IMR-90 (cell line): ENCODE measurements at regions not wholly inside any gene's neighbourhood (a gene's known extent, or its start where the extent isn't known, plus 50 kb on each side); places are given as distances from the start of the nearest gene placed in this dataset.

Source experiments
- ATAC-seq: fragments of 200-7000 bp; cut with Tn5 transposase; 2 replicates; pipeline ENCODE4 v1.9.1; 2020; ENCODE audit warnings: low read depth, mild to moderate bottlenecking, moderate library complexity
- BruUV-seq: library from RNA; stranded (reverse); fragments of 400-500 nt; replicated peaks from 2 replicates; lab custom pipeline; 2021; lab: Mats Ljungman, UMichigan
- CTCF ChIA-PET: fragments of 300-600 bp; formaldehyde crosslinking; extraction: SDS; loops from one replicate; lab custom pipeline; 2021; ENCODE audit warnings: antibody characterized with exemption; lab: Yijun Ruan, JAX
- POLR2A ChIA-PET: fragments of 300-600 bp; sonication (Branson Sonifier 250); formaldehyde crosslinking; loops from one replicate; lab custom pipeline; 2022; ENCODE audit warnings: antibody characterized with exemption; ENCODE audit not compliant: unreplicated experiment; lab: Charles Lee
- DNase-seq: peaks from one replicate; pipeline ENCODE4 v3.0.0; 2013
- H2AFZ ChIP-seq: replicated peaks from 2 replicates; pipeline ENCODE3; 2013; ENCODE audit warnings: low read length, mild to moderate bottlenecking; ENCODE audit not compliant: poor library complexity
- H2AK5ac ChIP-seq: 2 replicates; pipeline ENCODE4 v1.6.1; 2013; ENCODE audit warnings: low read depth, low read length, inconsistent platforms
- H2AK9ac ChIP-seq: replicated peaks from 2 replicates; pipeline ENCODE3; 2013; ENCODE audit warnings: mild to moderate bottlenecking, low read depth, low read length, moderate library complexity; ENCODE audit not compliant: poor library complexity
- H2BK120ac ChIP-seq: 2 replicates; pipeline ENCODE4 v1.6.1; 2013; ENCODE audit warnings: low read depth, low read length, inconsistent platforms
- H2BK15ac ChIP-seq: 3 replicates; pipeline ENCODE4 v1.6.1; 2013; ENCODE audit warnings: low read depth, low read length, inconsistent platforms
- H2BK20ac ChIP-seq: 2 replicates; pipeline ENCODE4 v1.6.1; 2013; ENCODE audit warnings: low read depth, mild to moderate bottlenecking, inconsistent platforms, low read length, moderate library complexity
- H2BK5ac ChIP-seq: 2 replicates; pipeline ENCODE4 v1.6.1; 2013; ENCODE audit warnings: mild to moderate bottlenecking, low read depth, low read length, inconsistent platforms; ENCODE audit not compliant: poor library complexity, severe bottlenecking
- H3K14ac ChIP-seq: replicated peaks from 2 replicates; pipeline ENCODE4 v1.6.1; 2013; ENCODE audit warnings: low read depth, low read length, inconsistent platforms
- H3K18ac ChIP-seq: 2 replicates; pipeline ENCODE4 v1.6.1; 2013; ENCODE audit warnings: low read depth, low read length, control low read depth
- H3K23ac ChIP-seq: 2 replicates; pipeline ENCODE4 v1.6.1; 2013; ENCODE audit warnings: low read depth, low read length, inconsistent platforms
- H3K27ac ChIP-seq: 2 replicates; pipeline ENCODE4 v1.5.1; 2013; ENCODE audit warnings: mild to moderate bottlenecking, control low read depth, low read length; ENCODE audit not compliant: insufficient read depth
- H3K27me3 ChIP-seq: 2 replicates; pipeline ENCODE4 v1.6.1; 2013; ENCODE audit warnings: low read length; ENCODE audit not compliant: control insufficient read depth, insufficient read depth
- H3K36me3 ChIP-seq: 2 replicates; pipeline ENCODE4 v1.6.1; 2013; ENCODE audit warnings: low read length, mixed read lengths; ENCODE audit not compliant: control insufficient read depth, insufficient read depth
- H3K4ac ChIP-seq: 2 replicates; pipeline ENCODE4 v1.6.1; 2013; ENCODE audit warnings: low read depth, low read length, inconsistent platforms
- H3K4me1 ChIP-seq: 2 replicates; pipeline ENCODE4 v1.6.1; 2013; ENCODE audit warnings: low read length, mixed read lengths; ENCODE audit not compliant: control insufficient read depth, insufficient read depth
- H3K4me2 ChIP-seq: 2 replicates; pipeline ENCODE4 v1.6.1; 2013; ENCODE audit warnings: low read depth, mild to moderate bottlenecking, control low read depth, low read length, moderate library complexity
- H3K4me3 ChIP-seq: 2 replicates; pipeline ENCODE4 v1.5.1; 2013; ENCODE audit warnings: low read depth, mild to moderate bottlenecking, control low read depth, low read length, moderate library complexity; ENCODE audit not compliant: insufficient read depth
- H3K56ac ChIP-seq: 2 replicates; pipeline ENCODE4 v1.6.1; 2013; ENCODE audit warnings: low read length, inconsistent platforms; ENCODE audit not compliant: insufficient read depth; ENCODE audit errors: extremely low read depth
- H3K79me1 ChIP-seq, 2 experiments: 2 replicates each; pipeline ENCODE4 v1.6.1; 2013; ENCODE audit warnings: low read length in 2 of 2, inconsistent platforms in 1 of 2, low read depth in 1 of 2
- H3K9ac ChIP-seq: 2 replicates; pipeline ENCODE4 v1.6.1; 2013; ENCODE audit warnings: low read depth, low read length, control low read depth
- H3K9me1 ChIP-seq: 2 replicates; pipeline ENCODE4 v1.6.1; 2013; ENCODE audit warnings: low read length, inconsistent platforms; ENCODE audit not compliant: insufficient read depth
- H3K9me3 ChIP-seq: 2 replicates; pipeline ENCODE4 v1.6.1; 2013; ENCODE audit warnings: low read length; ENCODE audit not compliant: control insufficient read depth, insufficient read depth
- H4K20me1 ChIP-seq: 2 replicates; pipeline ENCODE4 v1.6.1; 2013; ENCODE audit warnings: low read length, inconsistent platforms; ENCODE audit not compliant: insufficient read depth
- H4K5ac ChIP-seq: 2 replicates; pipeline ENCODE4 v1.6.1; 2013; ENCODE audit warnings: mild to moderate bottlenecking, low read depth, low read length, control low read depth
- H4K8ac ChIP-seq, 2 experiments: 2 replicates each; pipeline ENCODE4 v1.6.1; 2013; ENCODE audit warnings: low read depth in 2 of 2, low read length in 2 of 2, control low read depth in 1 of 2, inconsistent platforms in 1 of 2
- H4K91ac ChIP-seq: 2 replicates; pipeline ENCODE4 v1.6.1; 2013; ENCODE audit warnings: low read depth, low read length, inconsistent platforms; ENCODE audit not compliant: insufficient read depth
- BHLHE40 ChIP-seq: fragments of 150-350 bp; IDR thresholded peaks from 2 replicates; pipeline ENCODE4 v1.6.1; 2016; ENCODE audit warnings: mild to moderate bottlenecking, low read depth, low read length
- CEBPB ChIP-seq: IDR thresholded peaks from 2 replicates; pipeline ENCODE4 v1.6.1; 2012; ENCODE audit warnings: low read depth, low read length, improper control_type of control experiment
- CHD1 ChIP-seq: IDR thresholded peaks from 2 replicates; pipeline ENCODE4 v1.6.1; 2012; ENCODE audit warnings: low read depth, low read length, improper control_type of control experiment
- CTCF ChIP-seq: conservative IDR thresholded peaks from 2 replicates; pipeline ENCODE4 v1.5.1; 2012; ENCODE audit warnings: mild to moderate bottlenecking, low read depth, low read length, improper control_type of control experiment
- ELK1 ChIP-seq: fragments of 150-350 bp; IDR thresholded peaks from 2 replicates; pipeline ENCODE4 v1.6.1; 2016; ENCODE audit warnings: low read depth, mild to moderate bottlenecking, low read length, moderate library complexity, borderline replicate concordance
- FOS ChIP-seq: fragments of 150-350 bp; IDR thresholded peaks from 2 replicates; pipeline ENCODE4 v1.6.1; 2016; ENCODE audit warnings: low read depth, low read length
- MAZ ChIP-seq: IDR thresholded peaks from 2 replicates; pipeline ENCODE4 v1.6.1; 2012; ENCODE audit warnings: low read depth, mild to moderate bottlenecking, low read length, improper control_type of control experiment, moderate library complexity, borderline replicate concordance
- MXI1 ChIP-seq: IDR thresholded peaks from 2 replicates; pipeline ENCODE4 v1.6.1; 2012; ENCODE audit warnings: low read depth, mild to moderate bottlenecking, low read length, moderate library complexity, borderline replicate concordance
- NFE2L2 ChIP-seq: fragments of 150-350 bp; IDR thresholded peaks from 2 replicates; pipeline ENCODE4 v1.6.1; 2016; ENCODE audit warnings: low read depth, mild to moderate bottlenecking, low read length
- POLR2A ChIP-seq: IDR thresholded peaks from 2 replicates; pipeline ENCODE4 v1.6.1; 2012; ENCODE audit warnings: mild to moderate bottlenecking, low read depth, low read length
- RAD21 ChIP-seq: IDR thresholded peaks from 2 replicates; pipeline ENCODE4 v1.6.1; 2012; ENCODE audit warnings: low read length, improper control_type of control experiment
- RCOR1 ChIP-seq: IDR thresholded peaks from 2 replicates; pipeline ENCODE4 v1.6.1; 2012; ENCODE audit warnings: mild to moderate bottlenecking, low read length, improper control_type of control experiment; ENCODE audit not compliant: insufficient replicate concordance
- RFX5 ChIP-seq: IDR thresholded peaks from 2 replicates; pipeline ENCODE4 v1.8.0; 2012; ENCODE audit warnings: low read depth, mild to moderate bottlenecking, low read length, moderate library complexity
- SMC3 ChIP-seq: fragments of 150-350 bp; IDR thresholded peaks from 2 replicates; pipeline ENCODE4 v1.6.1; 2016; ENCODE audit warnings: low read depth, mild to moderate bottlenecking, antibody characterized with exemption, low read length, moderate library complexity
- USF2 ChIP-seq: fragments of 150-350 bp; IDR thresholded peaks from 2 replicates; pipeline ENCODE4 v1.6.1; 2017; ENCODE audit warnings: mild to moderate bottlenecking, antibody characterized with exemption, low read length, low read depth
- WGBS, 2 experiments: methylation state at CpG; one replicate each; pipeline versions ENCODE4 v1.1.5 to v1.1.7; 2013; ENCODE audit warnings: missing lambda C conversion rate in 2 of 2; ENCODE audit not compliant: insufficient read length in 1 of 2; ENCODE audit errors: extremely low coverage in 2 of 2; 5-methylcytosine and 5-hydroxymethylcytosine counted together
- dilution Hi-C: fragments of 300-500 bp; cut with HindIII; formaldehyde crosslinking; loops from one replicate; pipeline ENCODE4 v1.14.3; 2018; ENCODE audit warnings: low sequenced_read_pairs; ENCODE audit not compliant: unreplicated experiment
- in situ Hi-C: fragments of 300-500 bp; cut with MboI; formaldehyde crosslinking; loops from 3 replicates; pipeline ENCODE4 v1.14.3; 2019; ENCODE audit warnings: low sequenced_read_pairs, inconsistent platforms, mixed read lengths
- intact Hi-C: fragments of 100-400 bp; cut with micrococcal nuclease; formaldehyde crosslinking; loops from 2 replicates; pipeline ENCODE4 v1.10.0; 2022

- in situ Hi-C loops (no loop called here), intact Hi-C loops (no loop called here), dilution Hi-C loops (no loop called here)
- H4K91ac ChIP-seq: no peak overlapping the region
- H4K8ac ChIP-seq: no peak overlapping the region
- no peak overlapping the region for H3K23ac ChIP-seq
- no peak overlapping the region for H2BK15ac ChIP-seq
- no peak overlapping the region for H3K9ac ChIP-seq
- no peak overlapping the region for H2BK20ac ChIP-seq
- no peak overlapping the region for H2BK120ac ChIP-seq
- no peak overlapping the region for H3K14ac ChIP-seq
- H3K27ac ChIP-seq: no peak overlapping the region
- POLR2A ChIA-PET: no interaction called here
- H3K18ac ChIP-seq: no peak overlapping the region
- H3K9me3 ChIP-seq: peaks cover 11% of the 10 kb centered on the region
- no peak overlapping the region for H2AFZ ChIP-seq
- no peaks in the 10 kb centered on the region for H3K9me1 ChIP-seq
- no peak overlapping the region for H3K4ac ChIP-seq
- no peak overlapping the region for H2AK5ac ChIP-seq
- no CpG with 5 or more reads among the region's 3 CpGs for WGBS, 2 experiments
- no peak overlapping the region for H4K5ac ChIP-seq
- no peaks in the 10 kb centered on the region for H3K36me3 ChIP-seq
- CTCF ChIA-PET: no interaction called here
- no peaks in the 10 kb centered on the region for H3K4me1 ChIP-seq
- no peak overlapping the region for H2BK5ac ChIP-seq
- no peak overlapping the region for H3K4me3 ChIP-seq
- DNase-seq: no peak
- no TSS peak for BruUV-seq
- H3K79me1 ChIP-seq: no peaks in the 10 kb centered on the region
- TF ChIP-seq RCOR1 (no peak), CEBPB (no peak), CHD1 (no peak), MAZ (no peak), RAD21 (no peak), FOS (no peak), CTCF (no peak), USF2 (no peak), NFE2L2 (no peak), BHLHE40 (no peak), SMC3 (no peak), POLR2A (no peak), RFX5 (no peak), ELK1 (no peak), MXI1 (no peak)
- no peak for ATAC-seq
- H3K56ac ChIP-seq: no peak overlapping the region
- H3K27me3 ChIP-seq: no peaks in the 10 kb centered on the region
- H4K20me1 ChIP-seq: no peaks in the 10 kb centered on the region
- no peak overlapping the region for H2AK9ac ChIP-seq
- no peak overlapping the region for H3K4me2 ChIP-seq
Measured at GRCh38 chr3:5840056-5840455, 652.5 kb downstream of the EDEM1 start.
